DMS 273 (cell line): ENCODE measurements at regions not wholly inside any gene's neighbourhood (a gene's known extent, or its start where the extent isn't known, plus 50 kb on each side); places are given as distances from the start of the nearest gene placed in this dataset.

Experiments used
- DNase-seq: peaks from one replicate; lab custom pipeline; 2025; ENCODE audit not compliant: unreplicated experiment; lab: John Stamatoyannopoulos, UW

GRCh38 chr13:89751432-89751930, 1596.0 kb upstream of the MIR17HG start:
- no peak for DNase-seq

- DNase-seq = no peak
Measured at GRCh38 chr13:89752394-89752793, 1595.1 kb upstream of the MIR17HG start.

- DNase-seq = no peak
Measured at GRCh38 chr13:89755729-89756492, 1591.6 kb upstream of the MIR17HG start.

GRCh38 chr13:89763005-89763404, 1584.5 kb upstream of the MIR17HG start:
- no peak for DNase-seq

GRCh38 chr13:89783221-89783755, 1564.2 kb upstream of the MIR17HG start:
- DNase-seq = no peak

GRCh38 chr13:89784161-89784809, 1563.2 kb upstream of the MIR17HG start:
- DNase-seq = no peak

GRCh38 chr13:89786531-89786930, 1561.0 kb upstream of the MIR17HG start:
- DNase-seq = no peak

- DNase-seq = no peak
Measured at GRCh38 chr13:89790696-89791095, 1556.8 kb upstream of the MIR17HG start.

GRCh38 chr13:89791971-89792630, 1555.4 kb upstream of the MIR17HG start:
- DNase-seq = no peak

- DNase-seq = no peak
Measured at GRCh38 chr13:89796196-89796595, 1551.3 kb upstream of the MIR17HG start.

GRCh38 chr13:89803839-89804238, 1543.6 kb upstream of the MIR17HG start:
- no peak for DNase-seq

GRCh38 chr13:89806594-89806993, 1540.9 kb upstream of the MIR17HG start:
- DNase-seq = no peak

GRCh38 chr13:89812856-89813255, 1534.6 kb upstream of the MIR17HG start:
- no peak for DNase-seq

GRCh38 chr13:89816404-89816803, 1531.1 kb upstream of the MIR17HG start:
- no peak for DNase-seq

GRCh38 chr13:89822467-89822866, 1525.0 kb upstream of the MIR17HG start:
- no peak for DNase-seq

GRCh38 chr13:89827552-89827951, 1519.9 kb upstream of the MIR17HG start:
- DNase-seq = no peak

- no peak for DNase-seq
Measured at GRCh38 chr13:89828506-89828905, 1519.0 kb upstream of the MIR17HG start.

- no peak for DNase-seq
Measured at GRCh38 chr13:89831157-89831556, 1516.3 kb upstream of the MIR17HG start.

GRCh38 chr13:89832827-89833226, 1514.7 kb upstream of the MIR17HG start:
- DNase-seq = no peak

- DNase-seq = no peak
Measured at GRCh38 chr13:89843621-89844020, 1503.9 kb upstream of the MIR17HG start.

GRCh38 chr13:89845874-89846273, 1501.6 kb upstream of the MIR17HG start:
- no peak for DNase-seq
